ENCODE measurements at regions not wholly inside any gene's neighbourhood (a gene's known extent, or its start where the extent isn't known, plus 50 kb on each side); places are given as distances from the start of the nearest gene placed in this dataset.

DNA sequence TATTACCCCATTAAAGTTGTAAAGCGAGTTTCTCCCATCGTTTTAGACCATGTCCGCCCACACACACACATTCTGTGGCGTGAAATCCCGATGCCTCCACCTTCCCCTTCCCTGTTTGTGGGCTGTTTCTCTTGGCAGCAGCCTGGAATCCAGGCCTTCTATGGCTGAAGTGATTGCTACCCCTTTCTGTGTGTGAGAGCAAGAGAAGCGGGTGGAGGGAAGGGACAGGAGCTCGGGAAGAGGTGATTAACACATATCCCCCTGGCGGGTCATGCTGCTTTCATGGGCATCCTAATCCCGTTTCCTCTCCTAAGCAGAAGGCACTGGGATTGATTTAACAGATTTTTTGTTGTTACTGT is 283.8 kb upstream of the RGMA start:
- Histone ChIP-seq H3K36me3 (ENCODE audit: control insufficient read depth in 2 of 3, insufficient read depth in 3 of 3, low read length in 3 of 3) (no peaks in the 10 kb centered on the region), H3K27ac (ENCODE audit: low read depth, low read length) (no peak overlapping the region), H3K4me1 (ENCODE audit: control insufficient read depth in 2 of 2, insufficient read depth in 2 of 2, low read length in 2 of 2) (no peaks in the 10 kb centered on the region), H3K4me3 (ENCODE audit: low read length) (no peak overlapping the region), H3K27me3 (ENCODE audit: control insufficient read depth in 2 of 2, insufficient read depth in 2 of 2, low read length in 2 of 2) (no peaks in the 10 kb centered on the region), H3K9me3 (ENCODE audit: control insufficient read depth in 2 of 3, low read length in 3 of 3) (no peaks in the 10 kb centered on the region)
- ChIA-PET POLR2A (no interaction called here), CTCF (no interaction called here)
- no peak overlapping the region for H3K27ac Mint-ChIP-seq
- peaks cover 0 to 4% (median 0%) of the 10 kb centered on the region in 11 donors for H3K9me3 Mint-ChIP-seq
- ATAC-seq (no peak), DNase-seq (no peak)
- H3K27me3 Mint-ChIP-seq, result peaks cover 0 to 31% (median 15%) of the 10 kb centered on the region in 5 donors
- no peaks in the 10 kb centered on the region for H3K36me3 Mint-ChIP-seq
- intact Hi-C loops (cut with micrococcal nuclease), result no loop called here
- H3K4me1 Mint-ChIP-seq, result no peaks in the 10 kb centered on the region
- H3K4me3 Mint-ChIP-seq, result no peak overlapping the region

- no peak for DNase-seq
- intact Hi-C loops (cut with micrococcal nuclease), result no loop called here
- ATAC-seq, result no peak
- H3K4me3 Mint-ChIP-seq, result no peak overlapping the region
- Histone ChIP-seq H3K36me3 (ENCODE audit: control insufficient read depth in 2 of 3, insufficient read depth in 3 of 3, low read length in 3 of 3) (no peaks in the 10 kb centered on the region), H3K27me3 (ENCODE audit: control insufficient read depth in 2 of 2, insufficient read depth in 2 of 2, low read length in 2 of 2) (no peaks in the 10 kb centered on the region), H3K9me3 (ENCODE audit: control insufficient read depth in 2 of 3, low read length in 3 of 3) (no peaks in the 10 kb centered on the region), H3K4me3 (ENCODE audit: low read length) (no peak overlapping the region), H3K4me1 (ENCODE audit: control insufficient read depth in 2 of 2, insufficient read depth in 2 of 2, low read length in 2 of 2) (no peaks in the 10 kb centered on the region), H3K27ac (ENCODE audit: low read depth, low read length) (no peak overlapping the region)
- CTCF ChIA-PET, result interaction anchor here (0.5 kb wide), 1 partner anchor 67 kb away, joined by 3 read pairs; no protein-coding TSS in a partner anchor
- H3K4me1 Mint-ChIP-seq, result no peaks in the 10 kb centered on the region
- POLR2A ChIA-PET, result no interaction called here
- H3K9me3 Mint-ChIP-seq, result peaks cover 0 to 4% (median 0%) of the 10 kb centered on the region in 11 donors
- H3K27ac Mint-ChIP-seq, result no peak overlapping the region
- no peaks in the 10 kb centered on the region for H3K36me3 Mint-ChIP-seq
- peaks cover 0 to 30% (median 18%) of the 10 kb centered on the region in 5 donors for H3K27me3 Mint-ChIP-seq
These were observed 283.3 kb upstream of the RGMA start for GRCh38 chr15:93372208-93372864.

GRCh38 chr15:93366387-93367100 is 277.5 kb upstream of the RGMA start:
- H3K36me3 ChIP-seq (ENCODE audit: control insufficient read depth in 2 of 3, insufficient read depth in 3 of 3, low read length in 3 of 3), result no peaks in the 10 kb centered on the region
- H3K4me1 ChIP-seq (ENCODE audit: control insufficient read depth in 2 of 2, insufficient read depth in 2 of 2, low read length in 2 of 2), result no peaks in the 10 kb centered on the region
- POLR2A ChIA-PET, result no interaction called here
- H3K4me3 ChIP-seq (ENCODE audit: low read length), result no peak overlapping the region
- Mint-ChIP-seq H3K4me1 (no peaks in the 10 kb centered on the region), H3K9me3 (peaks cover 0 to 4% (median 0%) of the 10 kb centered on the region in 11 donors), H3K27ac (no peak overlapping the region), H3K36me3 (no peaks in the 10 kb centered on the region), H3K4me3 (no peak overlapping the region), H3K27me3 (peaks cover 0 to 32% (median 10%) of the 10 kb centered on the region in 5 donors)
- no peak for DNase-seq
- H3K27me3 ChIP-seq (ENCODE audit: control insufficient read depth in 2 of 2, insufficient read depth in 2 of 2, low read length in 2 of 2), result no peaks in the 10 kb centered on the region
- no peak for ATAC-seq
- CTCF ChIA-PET, result no interaction called here
- H3K27ac ChIP-seq (ENCODE audit: low read depth, low read length), result no peak overlapping the region
- no peaks in the 10 kb centered on the region for H3K9me3 ChIP-seq (ENCODE audit: control insufficient read depth in 2 of 3, low read length in 3 of 3)
- intact Hi-C loops (cut with micrococcal nuclease), result no loop called here

DNA sequence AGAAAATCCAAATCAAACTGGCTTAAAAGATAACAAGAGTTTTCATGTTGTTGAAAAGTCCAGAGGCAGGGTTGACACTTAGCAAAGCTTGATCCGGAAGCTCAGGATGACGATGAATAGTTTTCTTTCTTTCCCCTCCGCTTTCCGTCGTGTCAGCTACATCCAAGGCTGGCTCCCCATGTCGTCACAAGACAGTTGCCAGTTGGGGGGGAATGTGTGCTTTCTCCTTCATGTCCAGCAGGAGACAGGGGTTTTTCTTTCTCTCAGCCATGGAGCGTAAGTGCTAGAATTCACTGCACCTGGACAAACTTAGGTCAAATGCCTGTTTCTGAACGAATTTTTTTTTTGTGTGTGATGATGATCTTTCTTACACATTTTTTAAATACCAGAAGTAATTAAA is 273.8 kb upstream of the RGMA start:
- no peak overlapping the region for H3K27ac ChIP-seq (ENCODE audit: low read depth, low read length)
- H3K27me3 ChIP-seq (ENCODE audit: control insufficient read depth in 2 of 2, insufficient read depth in 2 of 2, low read length in 2 of 2), result no peaks in the 10 kb centered on the region
- no peaks in the 10 kb centered on the region for H3K36me3 ChIP-seq (ENCODE audit: control insufficient read depth in 2 of 3, insufficient read depth in 3 of 3, low read length in 3 of 3)
- POLR2A ChIA-PET, result no interaction called here
- H3K27ac Mint-ChIP-seq, result no peak overlapping the region
- H3K4me3 Mint-ChIP-seq, result no peak overlapping the region
- no peaks in the 10 kb centered on the region for H3K4me1 ChIP-seq (ENCODE audit: control insufficient read depth in 2 of 2, insufficient read depth in 2 of 2, low read length in 2 of 2)
- no peaks in the 10 kb centered on the region for H3K4me1 Mint-ChIP-seq
- peaks cover 0 to 31% (median 12%) of the 10 kb centered on the region in 5 donors for H3K27me3 Mint-ChIP-seq
- no peaks in the 10 kb centered on the region for H3K36me3 Mint-ChIP-seq
- no peak for DNase-seq
- intact Hi-C loops (cut with micrococcal nuclease), result no loop called here
- ATAC-seq, result no peak
- CTCF ChIA-PET, result no interaction called here
- H3K4me3 ChIP-seq (ENCODE audit: low read length), result no peak overlapping the region
- H3K9me3 ChIP-seq (ENCODE audit: control insufficient read depth in 2 of 3, low read length in 3 of 3), result no peaks in the 10 kb centered on the region
- H3K9me3 Mint-ChIP-seq, result peaks cover 0 to 2% (median 0%) of the 10 kb centered on the region in 11 donors

- H3K4me1 Mint-ChIP-seq, result no peaks in the 10 kb centered on the region
- no peak for ATAC-seq
- H3K27ac Mint-ChIP-seq, result no peak overlapping the region
- POLR2A ChIA-PET, result no interaction called here
- Histone ChIP-seq H3K9me3 (ENCODE audit: control insufficient read depth in 2 of 3, low read length in 3 of 3) (no peaks in the 10 kb centered on the region), H3K36me3 (ENCODE audit: control insufficient read depth in 2 of 3, insufficient read depth in 3 of 3, low read length in 3 of 3) (no peaks in the 10 kb centered on the region), H3K4me3 (ENCODE audit: low read length) (no peak overlapping the region), H3K4me1 (ENCODE audit: control insufficient read depth in 2 of 2, insufficient read depth in 2 of 2, low read length in 2 of 2) (no peaks in the 10 kb centered on the region), H3K27me3 (ENCODE audit: control insufficient read depth in 2 of 2, insufficient read depth in 2 of 2, low read length in 2 of 2) (no peaks in the 10 kb centered on the region), H3K27ac (ENCODE audit: low read depth, low read length) (no peak overlapping the region)
- no peaks in the 10 kb centered on the region for H3K36me3 Mint-ChIP-seq
- DNase-seq, result no peak
- H3K4me3 Mint-ChIP-seq, result no peak overlapping the region
- CTCF ChIA-PET, result no interaction called here
- intact Hi-C loops (cut with micrococcal nuclease), result no loop called here
- peaks cover 0 to 31% (median 10%) of the 10 kb centered on the region in 5 donors for H3K27me3 Mint-ChIP-seq
- H3K9me3 Mint-ChIP-seq, result peaks cover 0 to 2% (median 0%) of the 10 kb centered on the region in 11 donors
These were observed 273.2 kb upstream of the RGMA start for GRCh38 chr15:93362203-93362602.

DNA sequence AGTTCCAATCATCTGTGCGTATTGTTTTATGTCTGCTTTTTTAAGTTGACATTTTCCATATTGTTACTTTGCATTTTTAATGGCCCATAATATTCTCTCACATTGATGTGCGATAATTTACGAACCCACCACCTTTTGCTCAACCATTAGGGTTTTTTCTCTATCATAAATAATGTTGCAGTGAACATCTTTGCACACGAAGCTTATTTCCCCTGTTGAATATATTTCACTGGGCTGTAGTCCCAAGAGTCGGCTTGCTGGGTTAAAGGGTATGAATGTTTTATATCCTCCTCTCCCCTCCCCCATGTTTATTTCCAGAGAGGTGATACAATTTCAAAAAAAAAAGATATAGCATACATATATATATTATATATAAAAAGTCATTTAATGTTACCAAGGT is 272.7 kb upstream of the RGMA start:
- H3K9me3 Mint-ChIP-seq, result peaks cover 0 to 2% (median 0%) of the 10 kb centered on the region in 11 donors
- CTCF ChIA-PET, result no interaction called here
- H3K4me3 ChIP-seq (ENCODE audit: low read length), result no peak overlapping the region
- no peak overlapping the region for H3K4me3 Mint-ChIP-seq
- intact Hi-C loops (cut with micrococcal nuclease), result no loop called here
- POLR2A ChIA-PET, result no interaction called here
- H3K27me3 Mint-ChIP-seq, result peaks cover 0 to 31% (median 10%) of the 10 kb centered on the region in 5 donors
- no peaks in the 10 kb centered on the region for H3K9me3 ChIP-seq (ENCODE audit: control insufficient read depth in 2 of 3, low read length in 3 of 3)
- no peaks in the 10 kb centered on the region for H3K4me1 ChIP-seq (ENCODE audit: control insufficient read depth in 2 of 2, insufficient read depth in 2 of 2, low read length in 2 of 2)
- H3K36me3 ChIP-seq (ENCODE audit: control insufficient read depth in 2 of 3, insufficient read depth in 3 of 3, low read length in 3 of 3), result no peaks in the 10 kb centered on the region
- H3K27me3 ChIP-seq (ENCODE audit: control insufficient read depth in 2 of 2, insufficient read depth in 2 of 2, low read length in 2 of 2), result no peaks in the 10 kb centered on the region
- H3K4me1 Mint-ChIP-seq, result no peaks in the 10 kb centered on the region
- no peak for ATAC-seq
- H3K36me3 Mint-ChIP-seq, result no peaks in the 10 kb centered on the region
- no peak overlapping the region for H3K27ac Mint-ChIP-seq
- DNase-seq, result no peak
- H3K27ac ChIP-seq (ENCODE audit: low read depth, low read length), result no peak overlapping the region

DNA sequence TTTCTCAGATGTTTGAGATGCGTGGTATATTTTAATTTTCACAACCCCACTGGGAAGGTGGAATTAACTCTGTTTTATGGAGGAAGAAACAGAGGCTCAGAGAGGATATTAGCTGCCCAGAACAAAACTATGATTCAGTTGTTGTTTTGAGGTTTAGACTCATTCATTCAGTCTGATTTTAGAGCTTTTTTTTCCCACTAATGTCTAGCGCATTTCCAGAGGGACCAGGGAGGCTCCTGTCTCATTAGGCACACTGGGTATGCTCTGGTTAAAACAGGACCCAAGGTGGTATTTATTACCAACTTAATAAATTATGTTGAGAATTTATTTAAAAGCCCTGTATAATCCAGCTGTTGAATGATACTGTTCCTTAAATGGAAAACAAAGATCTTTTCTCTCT is 272.0 kb upstream of the RGMA start:
- Histone ChIP-seq H3K9me3 (ENCODE audit: control insufficient read depth in 2 of 3, low read length in 3 of 3) (no peaks in the 10 kb centered on the region), H3K27ac (ENCODE audit: low read depth, low read length) (no peak overlapping the region), H3K27me3 (ENCODE audit: control insufficient read depth in 2 of 2, insufficient read depth in 2 of 2, low read length in 2 of 2) (no peaks in the 10 kb centered on the region), H3K36me3 (ENCODE audit: control insufficient read depth in 2 of 3, insufficient read depth in 3 of 3, low read length in 3 of 3) (no peaks in the 10 kb centered on the region), H3K4me3 (ENCODE audit: low read length) (no peak overlapping the region), H3K4me1 (ENCODE audit: control insufficient read depth in 2 of 2, insufficient read depth in 2 of 2, low read length in 2 of 2) (no peaks in the 10 kb centered on the region)
- Mint-ChIP-seq H3K27ac (no peak overlapping the region), H3K36me3 (no peaks in the 10 kb centered on the region), H3K9me3 (peaks cover 0 to 3% (median 0%) of the 10 kb centered on the region in 11 donors), H3K27me3 (peaks cover 0 to 25% (median 9%) of the 10 kb centered on the region in 5 donors), H3K4me1 (no peaks in the 10 kb centered on the region), H3K4me3 (no peak overlapping the region)
- intact Hi-C loops (cut with micrococcal nuclease), result no loop called here
- ChIA-PET POLR2A (no interaction called here), CTCF (no interaction called here)
- no peak for ATAC-seq
- no peak for DNase-seq

Measured in naive thymus-derived CD4-positive, alpha-beta T cell (primary cell).